ENCODE measurements at regions not wholly inside any gene's neighbourhood (a gene's known extent, or its start where the extent isn't known, plus 50 kb on each side); places are given as distances from the start of the nearest gene placed in this dataset.

- no peak overlapping the region for H3K4me3 ChIP-seq
- intact Hi-C loops (cut with DNase I) = no loop called here
- TF ChIP-seq POLR2A (IDR thresholded peaks at IDR 0.05) = no peak
- TF ChIP-seq, protein P1, sequence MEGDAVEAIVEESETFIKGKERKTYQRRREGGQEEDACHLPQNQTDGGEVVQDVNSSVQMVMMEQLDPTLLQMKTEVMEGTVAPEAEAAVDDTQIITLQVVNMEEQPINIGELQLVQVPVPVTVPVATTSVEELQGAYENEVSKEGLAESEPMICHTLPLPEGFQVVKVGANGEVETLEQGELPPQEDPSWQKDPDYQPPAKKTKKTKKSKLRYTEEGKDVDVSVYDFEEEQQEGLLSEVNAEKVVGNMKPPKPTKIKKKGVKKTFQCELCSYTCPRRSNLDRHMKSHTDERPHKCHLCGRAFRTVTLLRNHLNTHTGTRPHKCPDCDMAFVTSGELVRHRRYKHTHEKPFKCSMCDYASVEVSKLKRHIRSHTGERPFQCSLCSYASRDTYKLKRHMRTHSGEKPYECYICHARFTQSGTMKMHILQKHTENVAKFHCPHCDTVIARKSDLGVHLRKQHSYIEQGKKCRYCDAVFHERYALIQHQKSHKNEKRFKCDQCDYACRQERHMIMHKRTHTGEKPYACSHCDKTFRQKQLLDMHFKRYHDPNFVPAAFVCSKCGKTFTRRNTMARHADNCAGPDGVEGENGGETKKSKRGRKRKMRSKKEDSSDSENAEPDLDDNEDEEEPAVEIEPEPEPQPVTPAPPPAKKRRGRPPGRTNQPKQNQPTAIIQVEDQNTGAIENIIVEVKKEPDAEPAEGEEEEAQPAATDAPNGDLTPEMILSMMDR (IDR thresholded peaks at IDR 0.05) = no peak
- WGBS, 4 donors = 63 to 77% (median 65%) methylated on average over 2 of the region's 2 CpGs
- no peak for DNase-seq
- H3K27me3 ChIP-seq = no peaks in the 10 kb centered on the region
- no peaks in the 10 kb centered on the region for H3K9me3 ChIP-seq (replicated peaks in 1 of 3)
- H3K4me1 ChIP-seq (replicated peaks in 1 of 2) = no peaks in the 10 kb centered on the region
- no peak overlapping the region for H3K27ac ChIP-seq
- no peaks in the 10 kb centered on the region for H3K36me3 ChIP-seq (replicated peaks in 1 of 2)
Observed at GRCh38 chr4:133812954-133813353, 388.6 kb downstream of the PABPC4L start.

DNA sequence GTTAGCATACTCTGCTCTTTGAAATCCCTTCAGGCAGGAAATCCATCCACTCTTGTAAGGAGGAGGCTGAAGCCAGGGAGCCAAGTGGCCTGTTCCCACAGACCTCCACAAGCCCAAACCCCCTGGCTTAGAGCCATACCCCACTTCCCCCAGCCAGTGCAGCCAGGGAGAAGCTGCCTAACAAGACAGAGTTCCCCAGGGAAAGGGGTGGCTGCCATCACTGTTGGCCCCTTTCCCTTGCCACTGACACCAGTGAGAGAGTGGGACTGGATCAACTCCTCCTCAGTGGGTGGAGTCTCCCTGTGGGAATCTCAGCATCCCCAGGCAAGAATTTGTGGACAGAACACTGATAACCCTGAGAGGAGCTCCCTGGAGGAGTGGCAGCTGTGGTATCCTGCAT lies 389.4 kb downstream of the PABPC4L start:
- intact Hi-C loops (cut with DNase I) = no loop called here
- TF ChIP-seq, protein P1 (IDR thresholded peaks at IDR 0.05) = no peak
- TF ChIP-seq POLR2A (IDR thresholded peaks at IDR 0.05) = no peak
- no peak for DNase-seq
- Histone ChIP-seq H3K27ac (no peak overlapping the region), H3K4me1 (replicated peaks in 1 of 2) (no peaks in the 10 kb centered on the region), H3K9me3 (replicated peaks in 1 of 3) (no peaks in the 10 kb centered on the region), H3K4me3 (no peak overlapping the region), H3K27me3 (no peaks in the 10 kb centered on the region), H3K36me3 (replicated peaks in 1 of 2) (no peaks in the 10 kb centered on the region)

- Histone ChIP-seq H3K9me3 (replicated peaks in 1 of 3) (no peaks in the 10 kb centered on the region), H3K4me3 (no peak overlapping the region), H3K27ac (no peak overlapping the region), H3K4me1 (replicated peaks in 1 of 2) (no peaks in the 10 kb centered on the region), H3K27me3 (no peaks in the 10 kb centered on the region), H3K36me3 (replicated peaks in 1 of 2) (no peaks in the 10 kb centered on the region)
- DNase-seq = no peak
- no peak for TF ChIP-seq POLR2A (IDR thresholded peaks at IDR 0.05)
- TF ChIP-seq, protein P1 (IDR thresholded peaks at IDR 0.05) = no peak
- intact Hi-C loops (cut with DNase I) = no loop called here
- WGBS, 4 donors = 55 to 66% (median 60%) methylated on average over 3 of the region's 3 CpGs
Observed at GRCh38 chr4:133808151-133808550, 393.4 kb downstream of the PABPC4L start.

- DNase-seq = no peak
- TF ChIP-seq POLR2A (IDR thresholded peaks at IDR 0.05) = no peak
- TF ChIP-seq, protein P1 (IDR thresholded peaks at IDR 0.05) = no peak
- no peaks in the 10 kb centered on the region for H3K27me3 ChIP-seq
- H3K4me1 ChIP-seq (replicated peaks in 1 of 2) = no peaks in the 10 kb centered on the region
- H3K27ac ChIP-seq = no peak overlapping the region
- intact Hi-C loops (cut with DNase I) = no loop called here
- WGBS, 4 donors = 91 to 96% (median 95%) methylated on average over 2 of the region's 2 CpGs
- H3K36me3 ChIP-seq (replicated peaks in 1 of 2) = no peaks in the 10 kb centered on the region
- no peak overlapping the region for H3K4me3 ChIP-seq
- H3K9me3 ChIP-seq (replicated peaks in 1 of 3) = no peaks in the 10 kb centered on the region
Observed at GRCh38 chr4:133803341-133803740, 398.2 kb downstream of the PABPC4L start.

Data from adrenal gland (tissue), 9 donors.